IPS DF 4.7 (cell line): ENCODE measurements at regions not wholly inside any gene's neighbourhood (a gene's known extent, or its start where the extent isn't known, plus 50 kb on each side); places are given as distances from the start of the nearest gene placed in this dataset.
A peak's percentile ranks its signal among the peaks of the same experiment; 100 is the strongest.

Source experiments
- DNase-seq: peaks from one replicate; pipeline ENCODE4 v3.0.0-alpha.2; 2013; ENCODE audit warnings: low spot score; ENCODE audit errors: extremely low read depth

GRCh38 chr6:14630016-14630415 lies 512.4 kb downstream of the CD83 start:
- DNase-seq, result no peak

DNA sequence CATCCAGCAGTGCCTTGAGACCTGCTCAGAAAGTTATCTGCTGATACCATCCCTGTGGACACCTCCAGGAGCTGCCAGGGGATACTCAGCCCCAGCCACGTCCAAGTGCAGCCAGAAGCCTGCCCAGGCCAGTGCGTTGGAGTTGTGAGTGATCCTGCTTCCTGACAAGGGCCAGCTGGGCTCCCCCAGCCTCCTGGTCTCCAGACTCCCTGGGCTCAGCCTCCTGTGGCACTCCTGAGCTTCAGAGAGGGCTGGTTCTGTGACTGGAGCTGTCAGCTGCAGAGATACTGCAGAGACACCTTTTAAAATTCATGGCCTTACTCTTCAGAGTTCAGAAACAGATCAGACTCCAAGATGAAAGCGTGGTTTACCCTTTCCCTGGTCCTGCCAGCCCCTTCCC lies 515.9 kb downstream of the CD83 start:
- DNase-seq, result no peak

DNA sequence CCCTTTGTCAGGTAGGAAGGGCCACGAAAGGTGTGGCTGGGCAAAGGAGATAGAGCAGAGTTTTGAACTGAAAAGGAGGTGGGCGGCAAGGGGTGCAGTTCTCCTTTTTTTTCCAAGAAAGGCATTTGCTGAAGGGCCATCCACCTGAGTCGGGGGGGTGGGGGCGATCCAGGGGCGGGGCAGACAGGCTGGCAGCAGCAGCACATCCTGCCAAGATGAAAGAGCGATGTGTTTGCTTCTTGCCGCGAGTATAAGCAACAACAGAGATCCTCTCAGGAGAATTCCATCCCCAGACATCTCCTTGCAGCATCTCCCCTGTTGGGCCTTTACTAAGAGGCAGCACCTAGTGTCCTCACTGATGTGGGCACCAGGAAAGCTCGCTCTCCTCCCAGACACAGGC lies 516.5 kb downstream of the CD83 start:
- no peak for DNase-seq

GRCh38 chr6:14635195-14635594 lies 517.6 kb downstream of the CD83 start:
- DNase-seq, result no peak

GRCh38 chr6:14635934-14636591 lies 518.5 kb downstream of the CD83 start:
- no peak for DNase-seq

- no peak for DNase-seq
Measured at GRCh38 chr6:14638435-14638905, 520.9 kb downstream of the CD83 start.

GRCh38 chr6:14638906-14639761 lies 521.6 kb downstream of the CD83 start:
- DNase-seq, result no peak

- peak; percentile 82 for DNase-seq
Measured at GRCh38 chr6:14639983-14640599, 522.5 kb downstream of the CD83 start.

- no peak for DNase-seq
Measured at GRCh38 chr6:14640631-14641030, 523.1 kb downstream of the CD83 start.

DNA sequence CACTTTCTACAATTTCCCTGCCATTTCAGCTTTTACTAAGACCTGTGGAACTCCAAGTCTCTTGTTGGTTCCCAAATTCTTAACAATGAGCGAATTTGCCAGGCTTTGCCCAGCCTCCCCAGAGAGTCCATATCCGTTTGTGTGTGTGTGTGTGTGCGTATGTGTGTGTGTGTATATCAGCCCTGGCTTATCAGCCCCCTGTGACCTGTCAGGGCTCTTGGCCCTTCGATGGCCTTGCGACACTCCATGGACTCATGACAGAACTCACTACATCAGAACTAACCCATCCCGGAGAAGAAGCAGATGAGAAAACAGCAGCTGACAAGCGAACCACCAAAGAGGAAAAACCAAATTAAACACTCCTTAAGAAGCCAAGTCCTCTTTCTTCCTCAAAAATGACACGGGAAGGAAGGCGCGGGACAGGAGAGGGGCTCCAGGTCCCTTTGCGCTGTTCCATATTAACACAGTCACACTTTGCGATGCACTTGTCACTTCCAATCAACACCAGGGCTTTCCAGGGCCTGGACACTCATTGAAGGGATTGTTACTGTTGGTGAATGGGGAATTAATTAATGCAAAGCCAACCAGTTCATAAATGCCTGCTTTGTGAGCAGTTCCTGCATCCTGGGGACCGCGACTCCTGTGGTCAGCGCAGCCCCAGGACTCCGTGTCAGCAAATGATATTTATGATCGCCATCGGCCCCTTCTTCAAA lies 524.0 kb downstream of the CD83 start:
- DNase-seq, result no peak

DNA sequence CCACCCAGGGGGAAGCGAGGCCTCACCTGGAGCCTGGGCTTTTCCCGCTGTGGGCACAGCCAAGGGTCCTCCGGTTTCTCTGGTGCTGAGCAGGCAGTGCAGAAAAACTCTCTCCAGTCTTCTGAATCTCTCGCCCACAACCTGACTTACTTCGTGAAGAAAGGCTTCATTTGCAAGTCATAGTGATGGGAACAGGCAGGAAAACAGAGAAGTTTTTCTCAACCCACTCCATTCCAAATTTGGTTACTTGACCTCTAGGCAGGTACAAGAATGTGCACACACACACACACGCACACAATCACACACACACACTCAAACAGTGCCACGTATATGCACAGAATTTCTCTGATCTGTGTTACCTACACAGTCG lies 524.5 kb downstream of the CD83 start:
- no peak for DNase-seq

GRCh38 chr6:14642842-14643241 lies 525.3 kb downstream of the CD83 start:
- DNase-seq, result no peak

DNA sequence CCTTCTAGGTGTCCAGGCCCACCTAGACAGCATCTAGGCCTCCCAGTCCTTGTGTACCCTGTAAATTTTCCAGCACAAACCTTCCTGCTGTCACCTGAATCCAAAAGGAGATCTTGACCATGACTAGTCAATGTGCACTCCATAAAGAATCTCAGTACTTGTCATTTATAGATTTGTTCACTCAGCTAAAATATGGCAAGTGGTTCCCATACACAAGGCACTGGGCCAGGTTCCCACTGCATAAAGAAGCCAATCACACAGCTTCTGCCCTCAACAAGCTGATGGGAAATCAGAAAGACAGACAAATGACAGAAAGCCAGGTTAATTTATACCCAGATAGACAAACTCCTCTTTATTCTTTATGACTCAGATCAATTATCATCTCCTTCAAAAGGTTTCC lies 526.8 kb downstream of the CD83 start:
- DNase-seq, result no peak

GRCh38 chr6:14645221-14645620 lies 527.6 kb downstream of the CD83 start:
- DNase-seq, result no peak

- DNase-seq, result no peak
Measured at GRCh38 chr6:14645841-14646240, 528.3 kb downstream of the CD83 start.

- no peak for DNase-seq
Measured at GRCh38 chr6:14646371-14646770, 528.8 kb downstream of the CD83 start.

GRCh38 chr6:14647357-14647756 lies 529.8 kb downstream of the CD83 start:
- no peak for DNase-seq

GRCh38 chr6:14652536-14652935 lies 535.0 kb downstream of the CD83 start:
- DNase-seq, result no peak

GRCh38 chr6:14655201-14656061 lies 537.9 kb downstream of the CD83 start:
- DNase-seq, result no peak

DNA sequence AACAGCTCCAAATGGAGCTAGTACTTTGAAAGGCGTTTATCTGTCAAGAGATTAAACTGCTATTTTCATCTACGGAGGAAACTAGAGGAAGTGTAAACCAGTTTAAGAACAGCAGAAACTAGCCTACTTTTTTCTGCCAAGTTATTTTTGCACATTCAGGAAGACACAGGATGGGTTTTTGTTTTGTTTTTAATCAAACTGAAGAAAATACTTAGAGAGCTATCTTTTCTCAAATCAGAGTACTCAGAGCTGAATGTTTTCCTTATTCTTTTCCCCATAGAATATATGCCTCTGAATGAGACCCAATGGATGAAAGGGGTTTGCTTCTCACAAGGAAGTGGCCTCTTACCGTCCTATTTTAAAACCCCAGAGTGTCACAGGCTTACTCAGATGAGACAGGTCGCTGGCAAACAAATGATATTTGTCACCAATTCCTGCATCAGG lies 538.5 kb downstream of the CD83 start:
- no peak for DNase-seq

DNA sequence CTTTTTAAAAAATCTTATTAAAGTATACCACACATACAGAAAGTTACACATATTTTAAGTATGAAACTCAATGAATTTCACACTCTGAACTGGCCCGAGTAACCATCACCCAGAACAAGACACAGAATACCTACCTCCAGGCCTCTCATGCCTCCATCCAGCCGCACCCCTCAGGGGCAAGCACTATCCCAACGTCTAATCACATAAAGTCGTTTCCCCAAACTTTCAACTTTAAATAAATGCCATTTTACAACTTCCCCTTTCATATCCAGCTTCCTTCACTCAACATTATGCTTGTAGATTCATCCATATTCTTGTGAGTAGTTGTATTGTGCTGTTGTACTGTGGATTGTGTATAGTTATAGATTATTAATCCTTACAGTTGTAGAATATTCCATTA lies 539.1 kb downstream of the CD83 start:
- DNase-seq, result no peak
